ENCODE measurements at regions not wholly inside any gene's neighbourhood (a gene's known extent, or its start where the extent isn't known, plus 50 kb on each side); places are given as distances from the start of the nearest gene placed in this dataset.

DNA sequence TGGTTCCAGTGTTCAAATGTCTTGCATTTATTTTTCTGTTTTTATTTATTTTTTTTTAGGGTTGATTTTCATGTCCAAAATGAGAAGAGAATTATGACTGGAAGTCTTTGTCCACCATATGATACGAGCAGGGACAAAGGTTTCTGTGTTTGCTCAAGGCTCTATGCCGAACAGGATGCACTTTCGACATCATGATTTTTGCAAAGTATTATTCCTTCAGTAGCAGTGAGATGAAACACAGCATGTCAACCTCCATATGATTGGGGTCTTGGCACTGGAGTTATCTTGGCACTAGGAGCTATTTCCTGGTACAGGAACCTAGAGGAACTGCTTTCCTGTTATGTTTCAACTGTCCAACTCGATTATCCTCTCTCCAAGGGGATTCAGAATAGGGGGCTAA, 72.6 kb downstream of the UCHL1 start:
- no peaks in the 10 kb centered on the region for H3K9me3 Mint-ChIP-seq
- peaks cover 10% of the 10 kb centered on the region for H3K27me3 Mint-ChIP-seq
- no peaks in the 10 kb centered on the region for H3K36me3 ChIP-seq (ENCODE audit: insufficient read depth, low read length)
- intact Hi-C loops (cut with DNase I, micrococcal nuclease), result no loop called here
- H3K27ac Mint-ChIP-seq, result no peak overlapping the region
- no peak overlapping the region for H3K4me3 ChIP-seq (ENCODE audit: low read length)
- CTCF ChIA-PET, result no interaction called here
- no peak for DNase-seq
- H3K36me3 Mint-ChIP-seq (ENCODE audit: low read depth), result no peaks in the 10 kb centered on the region
- H3K9me3 ChIP-seq (ENCODE audit: control insufficient read depth in 1 of 2, insufficient read depth in 1 of 2, low read length in 2 of 2), result no peaks in the 10 kb centered on the region
- H3K4me1 ChIP-seq (ENCODE audit: insufficient read depth, low read length), result no peaks in the 10 kb centered on the region
- no peak for ATAC-seq (ENCODE audit: poor library complexity)
- POLR2A ChIA-PET, result no interaction called here
- H3K4me3 Mint-ChIP-seq, result no peak overlapping the region
- no peaks in the 10 kb centered on the region for H3K4me1 Mint-ChIP-seq (ENCODE audit: low read depth)
- no peaks in the 10 kb centered on the region for H3K27me3 ChIP-seq (ENCODE audit: control insufficient read depth in 1 of 2, insufficient read depth in 2 of 2, low read length in 2 of 2)
- no peak overlapping the region for H3K27ac ChIP-seq (ENCODE audit: low read depth in 1 of 2, low read length in 2 of 2)
- TF ChIP-seq, protein P1, sequence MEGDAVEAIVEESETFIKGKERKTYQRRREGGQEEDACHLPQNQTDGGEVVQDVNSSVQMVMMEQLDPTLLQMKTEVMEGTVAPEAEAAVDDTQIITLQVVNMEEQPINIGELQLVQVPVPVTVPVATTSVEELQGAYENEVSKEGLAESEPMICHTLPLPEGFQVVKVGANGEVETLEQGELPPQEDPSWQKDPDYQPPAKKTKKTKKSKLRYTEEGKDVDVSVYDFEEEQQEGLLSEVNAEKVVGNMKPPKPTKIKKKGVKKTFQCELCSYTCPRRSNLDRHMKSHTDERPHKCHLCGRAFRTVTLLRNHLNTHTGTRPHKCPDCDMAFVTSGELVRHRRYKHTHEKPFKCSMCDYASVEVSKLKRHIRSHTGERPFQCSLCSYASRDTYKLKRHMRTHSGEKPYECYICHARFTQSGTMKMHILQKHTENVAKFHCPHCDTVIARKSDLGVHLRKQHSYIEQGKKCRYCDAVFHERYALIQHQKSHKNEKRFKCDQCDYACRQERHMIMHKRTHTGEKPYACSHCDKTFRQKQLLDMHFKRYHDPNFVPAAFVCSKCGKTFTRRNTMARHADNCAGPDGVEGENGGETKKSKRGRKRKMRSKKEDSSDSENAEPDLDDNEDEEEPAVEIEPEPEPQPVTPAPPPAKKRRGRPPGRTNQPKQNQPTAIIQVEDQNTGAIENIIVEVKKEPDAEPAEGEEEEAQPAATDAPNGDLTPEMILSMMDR (IDR thresholded peaks at IDR 0.05), result no peak

DNA sequence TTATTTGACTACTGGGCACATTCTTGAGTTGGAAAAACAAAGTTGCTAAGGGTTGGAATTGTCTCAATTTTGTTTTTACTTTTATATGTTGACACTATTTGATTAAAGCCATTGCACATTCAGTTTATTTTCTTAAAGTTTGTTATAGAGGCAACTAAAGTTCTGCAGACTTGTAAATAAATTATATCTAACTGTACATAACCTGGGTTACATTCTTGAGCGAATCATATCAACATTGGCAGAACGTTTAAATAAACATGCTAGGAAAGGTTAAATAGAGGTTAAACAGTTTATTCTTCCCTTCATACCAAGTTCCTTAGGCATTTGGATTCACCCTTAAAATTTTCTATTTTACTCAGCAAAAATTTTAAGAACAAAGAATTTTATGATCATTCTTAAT, 74.5 kb downstream of the UCHL1 start:
- H3K36me3 Mint-ChIP-seq (ENCODE audit: low read depth), result no peaks in the 10 kb centered on the region
- TF ChIP-seq, protein P1 (IDR thresholded peaks at IDR 0.05), result no peak
- Histone ChIP-seq H3K4me3 (ENCODE audit: low read length) (no peak overlapping the region), H3K4me1 (ENCODE audit: insufficient read depth, low read length) (no peaks in the 10 kb centered on the region), H3K36me3 (ENCODE audit: insufficient read depth, low read length) (no peaks in the 10 kb centered on the region), H3K27me3 (ENCODE audit: control insufficient read depth in 1 of 2, insufficient read depth in 2 of 2, low read length in 2 of 2) (no peaks in the 10 kb centered on the region), H3K27ac (ENCODE audit: low read depth in 1 of 2, low read length in 2 of 2) (no peak overlapping the region), H3K9me3 (ENCODE audit: control insufficient read depth in 1 of 2, insufficient read depth in 1 of 2, low read length in 2 of 2) (no peaks in the 10 kb centered on the region)
- H3K27me3 Mint-ChIP-seq, result peaks cover 10% of the 10 kb centered on the region
- no peak overlapping the region for H3K4me3 Mint-ChIP-seq
- H3K27ac Mint-ChIP-seq, result no peak overlapping the region
- H3K4me1 Mint-ChIP-seq (ENCODE audit: low read depth), result no peaks in the 10 kb centered on the region
- ATAC-seq (ENCODE audit: poor library complexity) (no peak), DNase-seq (no peak)
- intact Hi-C loops (cut with DNase I, micrococcal nuclease), result no loop called here
- ChIA-PET POLR2A (no interaction called here), CTCF (no interaction called here)
- H3K9me3 Mint-ChIP-seq, result no peaks in the 10 kb centered on the region

DNA sequence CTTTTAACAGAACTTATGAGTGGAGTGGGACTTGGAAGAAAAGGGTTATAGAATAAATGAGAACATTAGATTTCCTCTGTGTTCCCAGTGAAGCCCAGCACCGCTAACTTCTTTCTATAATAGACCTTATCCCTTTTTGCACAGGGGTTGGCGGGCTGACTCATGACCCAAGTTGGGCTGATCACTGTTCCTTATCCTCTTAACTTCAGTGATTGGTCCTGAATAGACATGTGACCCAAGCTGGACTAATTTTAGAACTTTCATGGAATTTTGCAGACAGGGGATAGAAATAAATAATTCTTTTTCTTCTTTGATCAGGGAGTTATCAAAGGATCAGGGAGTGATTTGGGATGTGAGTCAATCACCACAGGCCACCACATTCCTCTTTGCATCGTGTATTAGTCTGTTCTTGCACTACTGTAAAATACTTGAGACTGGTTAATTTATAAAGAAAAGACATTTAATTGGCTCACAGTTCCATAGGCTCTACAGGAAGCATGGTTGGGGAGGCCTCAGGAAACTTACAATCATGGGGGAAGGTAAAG, 75.9 kb downstream of the UCHL1 start:
- H3K36me3 Mint-ChIP-seq (ENCODE audit: low read depth), result no peaks in the 10 kb centered on the region
- no peaks in the 10 kb centered on the region for H3K4me1 Mint-ChIP-seq (ENCODE audit: low read depth)
- no peak overlapping the region for H3K27ac Mint-ChIP-seq
- no peaks in the 10 kb centered on the region for H3K27me3 ChIP-seq (ENCODE audit: control insufficient read depth in 1 of 2, insufficient read depth in 2 of 2, low read length in 2 of 2)
- DNase-seq (no peak), ATAC-seq (ENCODE audit: poor library complexity) (no peak)
- H3K27me3 Mint-ChIP-seq, result peaks cover 10% of the 10 kb centered on the region
- H3K36me3 ChIP-seq (ENCODE audit: insufficient read depth, low read length), result no peaks in the 10 kb centered on the region
- intact Hi-C loops (cut with DNase I, micrococcal nuclease), result no loop called here
- H3K4me3 ChIP-seq (ENCODE audit: low read length), result no peak overlapping the region
- TF ChIP-seq, protein P1 (IDR thresholded peaks at IDR 0.05), result no peak
- ChIA-PET CTCF (no interaction called here), POLR2A (no interaction called here)
- no peak overlapping the region for H3K27ac ChIP-seq (ENCODE audit: low read depth in 1 of 2, low read length in 2 of 2)
- no peaks in the 10 kb centered on the region for H3K9me3 ChIP-seq (ENCODE audit: control insufficient read depth in 1 of 2, insufficient read depth in 1 of 2, low read length in 2 of 2)
- H3K9me3 Mint-ChIP-seq, result no peaks in the 10 kb centered on the region
- H3K4me1 ChIP-seq (ENCODE audit: insufficient read depth, low read length), result no peaks in the 10 kb centered on the region
- H3K4me3 Mint-ChIP-seq, result no peak overlapping the region
